ENCODE measurements at regions not wholly inside any gene's neighbourhood (a gene's known extent, or its start where the extent isn't known, plus 50 kb on each side); places are given as distances from the start of the nearest gene placed in this dataset.
"Not testable (repeated sequence)": the region's sequence is repeated elsewhere in the genome, so short reads cannot be mapped to it uniquely, and the experiment has no call there.

GRCh38 chr9:16052757-16053530 is 500.1 kb downstream of the CCDC171 start:
- DNase-seq (ENCODE audit: low spot score): no peak

- no peak for DNase-seq (ENCODE audit: low spot score)
These were observed 504.7 kb downstream of the CCDC171 start for GRCh38 chr9:16057541-16057940.

DNA sequence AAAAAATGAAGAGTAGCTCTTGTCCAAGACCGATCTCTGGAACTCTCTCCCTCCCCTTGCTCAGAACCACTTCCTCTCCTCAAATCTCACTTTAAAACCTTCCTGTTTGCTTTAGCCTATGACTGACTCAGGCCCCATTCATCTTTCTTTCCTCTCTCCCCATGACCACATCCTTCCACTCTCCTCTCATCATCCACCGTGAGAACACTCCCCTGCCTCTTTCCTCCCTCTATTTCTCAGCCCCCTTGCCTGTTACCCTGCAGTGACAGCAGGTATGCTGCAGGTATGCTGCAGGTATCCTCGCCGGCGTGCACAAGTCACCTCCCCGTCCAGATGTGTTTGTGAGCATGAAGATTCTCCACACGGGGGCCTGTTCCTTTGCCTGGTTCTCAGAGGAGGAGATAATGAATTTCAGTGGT is 505.3 kb downstream of the CCDC171 start:
- DNase-seq (ENCODE audit: low spot score): no peak

GRCh38 chr9:16060436-16061129 is 507.7 kb downstream of the CCDC171 start:
- DNase-seq (ENCODE audit: low spot score): no peak

DNA sequence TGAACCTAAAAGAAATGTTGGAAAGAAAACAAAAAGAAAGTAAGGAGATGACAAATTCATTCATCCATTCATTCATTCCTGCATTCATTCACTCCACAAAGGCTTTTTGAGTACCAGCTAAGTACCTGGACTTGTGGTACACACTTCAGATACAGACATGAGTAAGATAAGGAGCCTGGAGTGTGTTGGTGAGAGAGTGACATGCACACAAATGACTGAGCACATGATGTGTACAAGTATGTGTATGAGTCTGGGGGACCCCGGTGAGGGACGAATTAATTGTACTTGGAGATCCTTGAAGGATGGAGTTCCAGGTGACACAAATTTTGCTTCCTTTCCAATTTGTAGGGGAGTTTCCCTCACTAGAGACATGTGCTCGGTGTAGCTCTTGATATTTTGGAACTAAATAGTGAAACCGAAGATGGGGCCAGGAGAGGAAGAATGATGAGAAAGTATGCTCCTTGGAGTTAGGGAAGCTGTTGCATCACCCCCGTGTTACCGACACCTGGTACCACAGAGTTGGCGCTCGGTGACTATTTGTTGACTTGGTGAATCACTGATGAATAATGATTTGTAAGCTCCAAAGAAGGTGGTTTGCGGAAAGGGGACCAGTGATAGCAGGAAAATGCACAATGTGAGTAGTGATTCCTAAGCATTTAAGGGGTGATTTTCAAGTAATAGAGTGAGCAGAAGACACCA is 509.8 kb downstream of the CCDC171 start:
- DNase-seq (ENCODE audit: low spot score): no peak

DNA sequence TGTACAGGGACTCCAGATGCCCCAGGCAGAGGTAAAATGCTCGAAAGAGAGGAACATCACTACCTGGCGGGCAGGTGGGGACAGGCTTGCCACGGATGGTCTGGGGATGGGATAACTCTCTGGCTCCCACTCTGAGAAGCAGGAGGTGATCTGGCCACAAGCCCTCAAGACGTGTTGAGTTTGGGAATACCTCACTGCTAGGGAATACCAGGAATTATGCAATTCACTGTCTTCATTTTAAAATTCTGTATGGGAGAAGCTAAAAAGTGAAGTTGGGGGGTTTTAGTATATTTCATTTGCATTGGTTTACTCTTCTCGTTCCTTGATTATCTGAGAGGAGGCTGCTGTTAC is 510.4 kb downstream of the CCDC171 start:
- DNase-seq (ENCODE audit: low spot score): no peak

DNA sequence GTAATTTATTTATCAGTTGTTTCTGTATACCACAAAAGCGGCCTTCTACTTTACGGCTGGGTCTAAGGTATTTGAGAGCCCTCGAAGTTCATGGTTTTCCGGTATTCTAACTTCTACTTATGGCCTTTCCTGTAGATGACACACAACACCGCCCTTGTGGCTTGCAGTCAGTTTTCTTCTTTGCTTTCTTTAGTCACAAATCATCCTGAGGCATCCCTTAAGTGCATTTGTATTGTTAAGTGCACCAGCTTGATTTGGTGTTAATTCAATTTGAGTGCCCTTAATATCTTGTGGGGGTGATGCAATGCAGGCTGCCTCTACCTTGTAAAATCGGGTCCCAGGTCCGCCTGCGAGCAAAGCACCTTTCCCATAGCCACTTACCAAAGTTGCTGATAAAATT is 511.9 kb downstream of the CCDC171 start:
- no peak for DNase-seq (ENCODE audit: low spot score)

DNA sequence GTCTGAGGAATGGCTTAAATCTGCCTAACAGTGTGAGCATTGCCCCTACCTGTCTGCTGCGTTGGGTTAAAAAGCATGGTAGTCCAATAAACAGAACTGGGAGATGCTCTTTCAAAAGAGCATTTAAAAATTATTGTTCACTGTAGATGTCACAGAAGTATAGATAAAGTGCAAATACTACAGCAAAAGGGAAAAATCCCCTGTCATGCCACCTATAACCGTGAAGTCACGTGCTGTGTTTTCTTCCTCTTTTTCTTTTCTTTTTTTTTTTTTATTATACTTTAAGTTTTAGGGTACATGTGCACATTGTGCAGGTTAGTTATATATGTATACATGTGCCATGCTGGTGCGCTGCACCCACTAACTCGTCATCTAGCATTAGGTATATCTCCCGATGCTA is 513.4 kb downstream of the CCDC171 start:
- DNase-seq (ENCODE audit: low spot score): not testable (repeated sequence)

DNA sequence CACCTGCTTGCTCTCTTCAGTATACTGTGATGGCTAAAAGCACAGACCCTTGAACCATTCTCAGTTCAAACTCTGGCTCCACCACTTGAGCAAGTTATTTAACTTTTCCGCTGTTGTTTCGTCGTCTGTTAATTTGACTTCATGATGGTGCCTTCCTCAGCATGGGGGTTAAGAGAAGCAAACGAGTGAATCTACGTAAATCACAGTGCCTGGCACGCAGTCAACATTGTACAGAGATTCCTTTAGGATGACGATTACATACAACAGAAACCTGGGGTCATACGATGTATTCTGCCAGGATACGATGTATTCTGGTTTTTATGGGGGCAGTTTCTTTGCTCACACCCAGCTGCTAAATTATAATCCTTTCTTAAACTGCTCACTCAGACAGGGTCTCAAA is 515.6 kb downstream of the CCDC171 start:
- DNase-seq (ENCODE audit: low spot score): no peak

- no peak for DNase-seq (ENCODE audit: low spot score)
These were observed 516.4 kb downstream of the CCDC171 start for GRCh38 chr9:16069249-16069648.

- DNase-seq (ENCODE audit: low spot score): no peak
These were observed 517.0 kb downstream of the CCDC171 start for GRCh38 chr9:16069671-16070454.

DNA sequence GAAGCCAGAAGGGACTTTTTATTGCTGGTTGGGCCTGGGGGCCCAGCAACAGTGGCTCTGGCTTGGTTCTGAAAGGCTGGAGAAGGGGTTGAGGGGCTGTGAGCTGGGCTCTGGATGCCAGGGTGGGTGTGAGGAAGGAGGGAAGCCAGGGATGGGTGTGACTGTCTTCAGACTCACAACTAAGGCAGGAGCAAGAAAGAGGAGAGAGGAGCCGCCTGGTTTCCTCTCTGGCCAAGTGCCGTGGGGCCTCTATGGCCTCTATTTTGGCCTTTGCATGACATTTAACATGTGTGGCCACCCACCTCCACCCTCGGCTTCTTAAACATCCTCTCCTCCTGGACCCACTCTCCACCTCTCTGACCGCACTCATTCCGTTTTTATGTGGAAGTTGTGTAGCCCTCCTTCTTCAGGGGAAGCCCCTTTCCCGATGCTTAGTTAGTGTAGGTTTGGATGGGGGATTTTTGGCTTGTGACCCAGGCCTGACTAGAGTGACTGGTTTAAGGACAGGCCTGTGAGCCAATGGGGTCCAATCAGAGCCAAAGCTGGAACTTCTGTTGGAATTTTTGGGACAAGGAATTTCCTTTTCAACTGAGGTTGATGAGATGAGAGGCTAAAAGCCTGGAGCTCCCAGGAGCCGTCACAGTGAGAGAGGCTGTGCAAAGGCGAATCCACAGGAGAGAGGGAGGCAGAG is 517.8 kb downstream of the CCDC171 start:
- DNase-seq (ENCODE audit: low spot score): no peak

GRCh38 chr9:16071400-16071799 is 518.6 kb downstream of the CCDC171 start:
- DNase-seq (ENCODE audit: low spot score): no peak

DNA sequence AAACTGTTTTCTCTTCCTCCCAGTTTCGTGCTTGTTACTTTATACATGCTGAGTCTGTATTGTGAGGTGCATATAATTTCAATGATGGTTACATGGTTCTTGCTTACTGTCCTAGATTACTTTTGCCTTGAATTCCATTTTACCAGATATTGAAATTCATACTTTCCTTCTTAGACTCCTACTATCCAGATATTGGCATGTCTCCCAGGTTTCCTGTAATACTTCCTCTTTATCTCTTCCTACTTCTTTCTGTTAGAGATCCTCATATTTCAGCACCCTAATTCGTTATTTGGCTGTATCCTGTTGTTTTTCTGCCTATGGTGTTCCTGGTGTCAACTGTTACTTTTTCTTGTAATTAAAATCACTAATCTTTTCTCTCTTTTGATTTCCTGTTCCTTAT is 522.1 kb downstream of the CCDC171 start:
- DNase-seq (ENCODE audit: low spot score): no peak

- no peak for DNase-seq (ENCODE audit: low spot score)
These were observed 522.9 kb downstream of the CCDC171 start for GRCh38 chr9:16075696-16076095.

DNA sequence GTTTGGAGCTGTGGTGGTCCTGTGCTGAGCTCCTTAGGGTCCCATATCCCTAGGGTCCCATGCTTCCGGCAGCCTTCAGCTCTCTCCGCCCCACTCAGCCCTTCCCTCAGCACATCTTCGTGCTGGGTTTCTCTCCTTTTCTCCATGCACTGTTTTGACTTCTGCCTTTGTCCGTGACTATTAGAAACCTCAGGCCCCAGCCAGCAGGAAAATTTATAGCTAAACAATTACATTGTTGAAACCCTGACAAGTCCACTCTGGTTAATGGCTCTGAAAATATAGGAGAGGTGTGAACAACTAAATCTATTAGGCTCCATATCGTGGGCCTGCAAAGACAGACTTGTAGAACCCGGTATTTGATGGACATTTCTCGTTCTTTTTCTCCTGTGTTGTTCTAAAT is 523.7 kb downstream of the CCDC171 start:
- no peak for DNase-seq (ENCODE audit: low spot score)

DNA sequence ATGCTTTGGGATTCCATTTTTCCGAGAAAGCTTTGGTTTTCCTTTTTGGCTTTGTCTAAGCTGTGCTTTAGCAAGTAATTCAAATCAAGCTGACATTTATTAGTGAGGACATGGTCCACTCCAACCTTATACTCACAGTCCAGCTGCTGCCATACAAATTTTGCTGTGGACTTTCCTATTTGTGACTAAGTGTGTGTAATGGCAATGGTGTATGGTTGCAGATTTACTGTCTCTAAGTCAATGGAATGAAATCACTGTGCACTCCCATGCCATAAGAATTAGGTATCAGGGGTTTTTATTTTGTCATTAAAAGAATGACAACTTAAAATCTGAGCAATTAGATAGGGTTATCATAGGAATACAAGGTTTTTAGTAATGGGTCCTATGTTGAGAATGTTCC is 530.0 kb downstream of the CCDC171 start:
- no peak for DNase-seq (ENCODE audit: low spot score)

DNA sequence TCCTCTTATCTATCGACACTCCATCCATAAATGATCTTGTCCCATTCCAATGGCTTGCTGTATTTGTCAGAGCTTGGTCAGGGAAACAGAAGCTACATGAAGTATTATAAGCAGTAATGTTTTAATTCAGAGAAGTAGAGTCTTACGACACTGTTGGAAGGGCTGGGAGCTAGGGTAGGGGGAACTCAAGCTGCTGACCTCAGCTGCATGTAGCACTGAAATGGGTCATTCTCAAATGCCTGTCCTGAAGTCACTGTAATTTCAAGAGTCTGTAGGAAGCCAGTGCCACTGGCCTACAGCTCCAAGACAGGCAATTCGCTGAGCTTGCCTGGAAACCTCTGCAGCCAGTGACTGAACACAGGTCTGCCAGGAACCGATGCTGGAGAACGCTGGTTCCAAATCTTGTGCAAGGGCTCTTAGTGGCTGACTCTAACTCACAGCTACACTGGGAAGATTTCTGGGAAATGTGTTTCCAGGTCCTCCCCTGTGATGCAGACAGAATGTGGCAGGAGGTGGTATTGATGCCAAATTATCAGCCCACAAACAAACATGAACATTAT is 532.4 kb downstream of the CCDC171 start:
- DNase-seq (ENCODE audit: low spot score): no peak

DNA sequence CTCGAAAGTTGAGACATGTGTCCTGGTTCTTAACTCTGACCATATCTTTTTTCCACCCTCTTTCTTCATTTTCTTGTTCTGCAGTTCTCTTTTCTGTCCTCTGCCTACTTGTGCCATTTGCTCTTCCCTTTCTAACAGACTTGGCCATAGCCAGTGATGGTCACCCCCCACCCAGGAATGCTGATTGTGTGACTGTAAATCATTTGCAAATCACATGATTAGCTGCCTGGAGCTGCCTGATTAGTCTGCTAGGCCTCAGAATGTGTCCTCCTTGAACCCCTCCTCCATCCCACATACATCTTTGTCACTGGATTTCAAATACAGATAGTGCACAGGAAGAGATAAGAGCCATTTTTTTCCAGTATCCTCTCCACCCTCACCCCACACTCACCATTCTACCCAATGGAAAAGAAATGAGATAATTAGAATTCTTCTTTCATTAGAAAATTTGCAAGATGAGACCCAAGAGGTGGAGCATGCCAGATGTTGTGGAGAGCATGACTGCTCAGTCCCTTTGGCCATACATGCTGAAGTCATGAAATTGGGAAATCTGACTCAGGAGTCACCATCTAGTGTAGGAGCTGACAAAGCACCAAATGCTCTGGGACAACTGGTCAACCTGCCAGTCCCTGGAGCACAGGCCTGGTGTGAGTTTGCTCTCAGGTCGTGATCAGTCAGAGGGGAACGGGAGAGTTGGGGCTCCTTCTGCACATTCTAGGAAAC is 538.2 kb downstream of the CCDC171 start:
- DNase-seq (ENCODE audit: low spot score): no peak

GRCh38 chr9:16092142-16093091 is 539.6 kb downstream of the CCDC171 start:
- DNase-seq (ENCODE audit: low spot score): no peak
